Spleen (tissue), 7 donors: ENCODE measurements at regions not wholly inside any gene's neighbourhood (a gene's known extent, or its start where the extent isn't known, plus 50 kb on each side); places are given as distances from the start of the nearest gene placed in this dataset.

ENCODE experiments used
- POLR2A ChIP-seq, 3 donors: fragments of 450-650 bp; IDR thresholded peaks; one replicate each; pipeline ENCODE4 v1.5.1; 2017; ENCODE audit warnings: antibody characterized with exemption in 3 of 3, mild to moderate bottlenecking in 1 of 3
- TF ChIP-seq, protein P1 (sequence below), 11 experiments: fragments of 200-600 bp in 7 of 11; fragments of 450-650 bp in 4 of 11; sonication (generic) in 4 of 11; IDR thresholded peaks in 8 of 11; conservative IDR thresholded peaks in 3 of 11; 1 replicate in 7 of 11; 2 replicates in 4 of 11; pipeline versions ENCODE4 v1.4.0 to v1.8.0; 2016 to 2021; ENCODE audit warnings: antibody characterized with exemption in 11 of 11, inconsistent platforms in 4 of 11, mild to moderate bottlenecking in 1 of 11
- donor health status: DM: no; HTN: no; CAD: no; lungs with moderate emphysema.
- donor health status: DM: no; HTN: no; CAD: no.
- donor health status: DM: no; HTN: no; CAD: no.

GRCh38 chr11:112761911-112762706 is 199.1 kb upstream of the NCAM1 start:
- TF ChIP-seq, protein P1, sequence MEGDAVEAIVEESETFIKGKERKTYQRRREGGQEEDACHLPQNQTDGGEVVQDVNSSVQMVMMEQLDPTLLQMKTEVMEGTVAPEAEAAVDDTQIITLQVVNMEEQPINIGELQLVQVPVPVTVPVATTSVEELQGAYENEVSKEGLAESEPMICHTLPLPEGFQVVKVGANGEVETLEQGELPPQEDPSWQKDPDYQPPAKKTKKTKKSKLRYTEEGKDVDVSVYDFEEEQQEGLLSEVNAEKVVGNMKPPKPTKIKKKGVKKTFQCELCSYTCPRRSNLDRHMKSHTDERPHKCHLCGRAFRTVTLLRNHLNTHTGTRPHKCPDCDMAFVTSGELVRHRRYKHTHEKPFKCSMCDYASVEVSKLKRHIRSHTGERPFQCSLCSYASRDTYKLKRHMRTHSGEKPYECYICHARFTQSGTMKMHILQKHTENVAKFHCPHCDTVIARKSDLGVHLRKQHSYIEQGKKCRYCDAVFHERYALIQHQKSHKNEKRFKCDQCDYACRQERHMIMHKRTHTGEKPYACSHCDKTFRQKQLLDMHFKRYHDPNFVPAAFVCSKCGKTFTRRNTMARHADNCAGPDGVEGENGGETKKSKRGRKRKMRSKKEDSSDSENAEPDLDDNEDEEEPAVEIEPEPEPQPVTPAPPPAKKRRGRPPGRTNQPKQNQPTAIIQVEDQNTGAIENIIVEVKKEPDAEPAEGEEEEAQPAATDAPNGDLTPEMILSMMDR (IDR thresholded peaks at IDR 0.05 in 8 of 11, conservative IDR thresholded peaks at IDR 0.05 in 3 of 11) = no peak
- no peak for TF ChIP-seq POLR2A (IDR thresholded peaks at IDR 0.05)
